ENCODE measurements at regions not wholly inside any gene's neighbourhood (a gene's known extent, or its start where the extent isn't known, plus 50 kb on each side); places are given as distances from the start of the nearest gene placed in this dataset.

GRCh38 chr7:53940483-53940882 is 601.7 kb upstream of the VSTM2A start:
- no peak for DNase-seq
- H3K9me3 ChIP-seq (replicated peaks in 1 of 3), result no peaks in the 10 kb centered on the region
- intact Hi-C loops (cut with DNase I), result no loop called here
- no peak overlapping the region for H3K27ac ChIP-seq
- no peaks in the 10 kb centered on the region for H3K4me1 ChIP-seq (replicated peaks in 1 of 2)
- no peak for TF ChIP-seq CTCF (IDR thresholded peaks at IDR 0.05)
- no peak for TF ChIP-seq POLR2A (IDR thresholded peaks at IDR 0.05)
- no peaks in the 10 kb centered on the region for H3K36me3 ChIP-seq (replicated peaks in 1 of 2)
- whole genome bisulfite sequencing, 4 donors, result 79 to 97% (median 89%) methylated on average over 3 of the region's 3 CpGs
- H3K27me3 ChIP-seq, result no peaks in the 10 kb centered on the region
- no peak overlapping the region for H3K4me3 ChIP-seq

- intact Hi-C loops (cut with DNase I), result no loop called here
- DNase-seq, result no peak
- no peaks in the 10 kb centered on the region for H3K4me1 ChIP-seq (replicated peaks in 1 of 2)
- no peak for TF ChIP-seq POLR2A (IDR thresholded peaks at IDR 0.05)
- no peak for TF ChIP-seq CTCF (IDR thresholded peaks at IDR 0.05)
- no peaks in the 10 kb centered on the region for H3K36me3 ChIP-seq (replicated peaks in 1 of 2)
- 52 to 64% (median 57%) methylated on average over 6 of the region's 6 CpGs for WGBS, 4 donors
- H3K27ac ChIP-seq, result no peak overlapping the region
- no peaks in the 10 kb centered on the region for H3K9me3 ChIP-seq (replicated peaks in 1 of 3)
- H3K27me3 ChIP-seq, result no peaks in the 10 kb centered on the region
- H3K4me3 ChIP-seq, result no peak overlapping the region
Observed at GRCh38 chr7:53947732-53948131, 594.4 kb upstream of the VSTM2A start.

GRCh38 chr7:53965716-53966115 is 576.5 kb upstream of the VSTM2A start:
- no peak for TF ChIP-seq POLR2A (IDR thresholded peaks at IDR 0.05)
- no peak for TF ChIP-seq CTCF (IDR thresholded peaks at IDR 0.05)

GRCh38 chr7:53983480-53983879 is 558.7 kb upstream of the VSTM2A start:
- peak overlapping the region in 1 of 5 donors; percentile 3 for H3K27ac ChIP-seq
- peak in 1 of 7 donors; percentile 4 for DNase-seq
- intact Hi-C loops (cut with DNase I), result no loop called here
- WGBS, 4 donors, result 43 to 53% (median 44%) methylated on average over 2 of the region's 2 CpGs
- no peak overlapping the region for H3K4me3 ChIP-seq
- no peaks in the 10 kb centered on the region for H3K9me3 ChIP-seq (replicated peaks in 1 of 3)
- no peaks in the 10 kb centered on the region for H3K36me3 ChIP-seq (replicated peaks in 1 of 2)
- no peaks in the 10 kb centered on the region for H3K27me3 ChIP-seq
- H3K4me1 ChIP-seq (replicated peaks in 1 of 2), result no peaks in the 10 kb centered on the region
- TF ChIP-seq CTCF (IDR thresholded peaks at IDR 0.05) (no peak), POLR2A (IDR thresholded peaks at IDR 0.05) (no peak)

More at GRCh38 chr7:53965716-53966115, 576.5 kb upstream of the VSTM2A start:
- H3K27ac ChIP-seq, result no peak overlapping the region
- no peaks in the 10 kb centered on the region for H3K36me3 ChIP-seq (replicated peaks in 1 of 2)
- no peak for DNase-seq
- no peak overlapping the region for H3K4me3 ChIP-seq
- no peaks in the 10 kb centered on the region for H3K9me3 ChIP-seq (replicated peaks in 1 of 3)
- WGBS, 4 donors, result 75 to 91% (median 83%) methylated on average over 3 of the region's 3 CpGs
- H3K4me1 ChIP-seq (replicated peaks in 1 of 2), result no peaks in the 10 kb centered on the region
- no peaks in the 10 kb centered on the region for H3K27me3 ChIP-seq
- intact Hi-C loops (cut with DNase I), result no loop called here

Measured in adrenal gland (tissue), 9 donors.